Ovary (tissue), 3 donors: ENCODE measurements at regions not wholly inside any gene's neighbourhood (a gene's known extent, or its start where the extent isn't known, plus 50 kb on each side); places are given as distances from the start of the nearest gene placed in this dataset.

ENCODE experiments used
- CTCF ChIP-seq, 3 donors: fragments of 450-650 bp in 2 of 3; fragments of 200-600 bp in 1 of 3; IDR thresholded peaks; one replicate each; pipeline versions ENCODE4 v1.5.1 to v1.8.0; 2016 to 2022; ENCODE audit warnings: antibody characterized with exemption in 3 of 3, mild to moderate bottlenecking in 1 of 3
- EP300 ChIP-seq: sonication (generic); formaldehyde crosslinking; IDR thresholded peaks from one replicate; pipeline ENCODE4 v1.6.1; 2017; ENCODE audit warnings: antibody characterized with exemption
- donor health status: DM: no; HTN: no; CAD: no.

- TF ChIP-seq CTCF (IDR thresholded peaks at IDR 0.05) (no peak), EP300 (no peak)
Measured at GRCh38 chr14:38788060-38788459, 315.0 kb downstream of the SEC23A start.
